Activated naive CD8-positive, alpha-beta T cell treated with anti-CD3 and anti-CD28 coated beads, Interleukin-2, amount 50 U/mL, for 16 hours (primary cell): ENCODE measurements at regions not wholly inside any gene's neighbourhood (a gene's known extent, or its start where the extent isn't known, plus 50 kb on each side); places are given as distances from the start of the nearest gene placed in this dataset.
"Not testable (repeated sequence)": the region's sequence is repeated elsewhere in the genome, so short reads cannot be mapped to it uniquely, and the experiment has no call there.

ENCODE experiments used
- DNase-seq: peaks from one replicate; pipeline ENCODE4 v3.0.0-alpha.2; 2020; ENCODE audit warnings: low read depth, low spot score

GRCh38 chr9:95732802-95733688 is 142.4 kb upstream of the ERCC6L2 start:
- DNase-seq: no peak

- no peak for DNase-seq
Measured at GRCh38 chr9:95731876-95732275, 143.6 kb upstream of the ERCC6L2 start.

- no peak for DNase-seq
Measured at GRCh38 chr9:95729669-95730368, 145.7 kb upstream of the ERCC6L2 start.

- no peak for DNase-seq
Measured at GRCh38 chr9:95729046-95729445, 146.4 kb upstream of the ERCC6L2 start.

GRCh38 chr9:95727947-95728520 is 147.5 kb upstream of the ERCC6L2 start:
- no peak for DNase-seq

GRCh38 chr9:95726756-95727155 is 148.7 kb upstream of the ERCC6L2 start:
- DNase-seq: no peak

- DNase-seq: no peak
Measured at GRCh38 chr9:95725045-95725444, 150.4 kb upstream of the ERCC6L2 start.

- peak; percentile 11 for DNase-seq
Measured at GRCh38 chr9:95724253-95724991, 151.1 kb upstream of the ERCC6L2 start.

GRCh38 chr9:95722141-95722540 is 153.3 kb upstream of the ERCC6L2 start:
- DNase-seq: no peak

GRCh38 chr9:95721061-95721531 is 154.4 kb upstream of the ERCC6L2 start:
- DNase-seq: no peak

GRCh38 chr9:95720496-95720895 is 155.0 kb upstream of the ERCC6L2 start:
- no peak for DNase-seq

- no peak for DNase-seq
Measured at GRCh38 chr9:95719354-95719753, 156.1 kb upstream of the ERCC6L2 start.

GRCh38 chr9:95718263-95718662 is 157.2 kb upstream of the ERCC6L2 start:
- DNase-seq: no peak

- no peak for DNase-seq
Measured at GRCh38 chr9:95715868-95716435, 159.5 kb upstream of the ERCC6L2 start.

- DNase-seq: no peak
Measured at GRCh38 chr9:95710446-95710845, 165.0 kb upstream of the ERCC6L2 start.

GRCh38 chr9:95696701-95697100 is 178.8 kb upstream of the ERCC6L2 start:
- DNase-seq: no peak

GRCh38 chr9:95691435-95691834 is 174.7 kb upstream of the PTCH1 start:
- DNase-seq: no peak

GRCh38 chr9:95689669-95690068 is 172.9 kb upstream of the PTCH1 start:
- no peak for DNase-seq

- DNase-seq: no peak
Measured at GRCh38 chr9:95684516-95684915, 167.7 kb upstream of the PTCH1 start.

GRCh38 chr9:95680306-95680705 is 163.5 kb upstream of the PTCH1 start:
- DNase-seq: not testable (repeated sequence)

GRCh38 chr9:95679874-95680273 is 163.1 kb upstream of the PTCH1 start:
- DNase-seq: no peak
